HCT116 (cell line): ENCODE measurements at regions not wholly inside any gene's neighbourhood (a gene's known extent, or its start where the extent isn't known, plus 50 kb on each side); places are given as distances from the start of the nearest gene placed in this dataset.

Experiments used
- JUND ChIP-seq: IDR thresholded peaks from 2 replicates; pipeline ENCODE4 v1.6.1; 2012
- POLR2AphosphoS5 ChIP-seq: IDR thresholded peaks from 2 replicates; pipeline ENCODE4 v1.6.1; 2011; ENCODE audit warnings: mild to moderate bottlenecking, low read depth, low read length, moderate library complexity
- RAD21 ChIP-seq: IDR thresholded peaks from 2 replicates; pipeline ENCODE4 v1.6.1; 2012; ENCODE audit warnings: low read depth, mild to moderate bottlenecking
- ZFX ChIP-seq: fragments of 450-650 bp; IDR thresholded peaks from 2 replicates; pipeline ENCODE4 v1.6.1; 2017

- TF ChIP-seq POLR2AphosphoS5 (no peak), JUND (no peak), RAD21 (no peak), ZFX (no peak)
Observed at GRCh38 chr6:134651519-134651918, 298.4 kb downstream of the ALDH8A1 start.
